GM20000 (cell line): ENCODE measurements at regions not wholly inside any gene's neighbourhood (a gene's known extent, or its start where the extent isn't known, plus 50 kb on each side); places are given as distances from the start of the nearest gene placed in this dataset.

Experiments used
- DNase-seq: peaks from one replicate; pipeline ENCODE4 v3.0.0; 2012; ENCODE audit warnings: low spot score
- CTCF ChIP-seq: IDR thresholded peaks from 2 replicates; pipeline ENCODE4 v1.5.1; 2012; ENCODE audit warnings: mild to moderate bottlenecking, control low read depth; ENCODE audit errors: extremely low read depth, missing control alignments

GRCh38 chr2:176414641-176415040 is 145.4 kb downstream of the MTX2 start:
- TF ChIP-seq CTCF, result no peak
- no peak for DNase-seq

- no peak for DNase-seq
- TF ChIP-seq CTCF, result no peak
Observed at GRCh38 chr2:176415174-176415895, 146.1 kb downstream of the MTX2 start.

- TF ChIP-seq CTCF, result no peak
- no peak for DNase-seq
Observed at GRCh38 chr2:176415937-176416499, 146.8 kb downstream of the MTX2 start.

GRCh38 chr2:176418768-176419167 is 149.5 kb downstream of the MTX2 start:
- no peak for TF ChIP-seq CTCF
- no peak for DNase-seq

- TF ChIP-seq CTCF, result no peak
- no peak for DNase-seq
Observed at GRCh38 chr2:176419591-176420071, 150.4 kb downstream of the MTX2 start.

GRCh38 chr2:176421297-176422050 is 152.2 kb downstream of the MTX2 start:
- no peak for TF ChIP-seq CTCF
- no peak for DNase-seq

- TF ChIP-seq CTCF, result no peak
- DNase-seq, result no peak
Observed at GRCh38 chr2:176423819-176424218, 154.6 kb downstream of the MTX2 start.
